ENCODE measurements at regions not wholly inside any gene's neighbourhood (a gene's known extent, or its start where the extent isn't known, plus 50 kb on each side); places are given as distances from the start of the nearest gene placed in this dataset.
"Not testable (repeated sequence)": the region's sequence is repeated elsewhere in the genome, so short reads cannot be mapped to it uniquely, and the experiment has no call there.

DNA sequence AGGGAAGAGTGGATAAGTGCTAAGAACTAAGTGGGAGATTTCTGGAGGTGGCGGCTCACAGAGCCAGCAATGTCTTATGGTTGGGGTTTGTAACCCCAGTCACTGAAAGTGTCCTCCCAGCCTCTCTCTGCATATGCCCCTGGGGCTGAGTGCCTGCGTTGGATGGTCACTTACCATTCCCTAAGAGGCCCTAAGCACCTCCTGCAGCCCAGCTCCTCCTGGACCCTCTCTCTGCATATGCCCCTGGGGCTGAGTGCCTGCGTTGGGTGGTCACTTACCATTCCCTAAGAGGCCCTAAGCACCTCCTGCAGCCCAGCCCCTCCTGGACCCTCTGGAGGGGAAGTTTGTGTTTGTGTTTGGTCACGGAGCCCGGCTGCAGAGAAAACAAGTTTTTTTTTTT is 425.8 kb downstream of the TMEM121 start:
- DNase-seq = no peak
- Histone ChIP-seq H3K36me3 (ENCODE audit: control insufficient read depth, insufficient read depth, low read length) (no peaks in the 10 kb centered on the region), H3K4me1 (ENCODE audit: control insufficient read depth, insufficient read depth, low read length, poor library complexity, severe bottlenecking) (no peaks in the 10 kb centered on the region), H3K4me3 (ENCODE audit: insufficient read depth, low read depth, low read length, poor library complexity, severe bottlenecking) (no peak overlapping the region), H3K27me3 (replicated peaks; ENCODE audit: control insufficient read depth, insufficient read depth, low read length, poor library complexity, severe bottlenecking) (no peaks in the 10 kb centered on the region), H3K9me3 (ENCODE audit: control insufficient read depth, low read length) (no peaks in the 10 kb centered on the region), H3K27ac (ENCODE audit: insufficient read depth, low read length, poor library complexity, severe bottlenecking) (no peak overlapping the region)

DNA sequence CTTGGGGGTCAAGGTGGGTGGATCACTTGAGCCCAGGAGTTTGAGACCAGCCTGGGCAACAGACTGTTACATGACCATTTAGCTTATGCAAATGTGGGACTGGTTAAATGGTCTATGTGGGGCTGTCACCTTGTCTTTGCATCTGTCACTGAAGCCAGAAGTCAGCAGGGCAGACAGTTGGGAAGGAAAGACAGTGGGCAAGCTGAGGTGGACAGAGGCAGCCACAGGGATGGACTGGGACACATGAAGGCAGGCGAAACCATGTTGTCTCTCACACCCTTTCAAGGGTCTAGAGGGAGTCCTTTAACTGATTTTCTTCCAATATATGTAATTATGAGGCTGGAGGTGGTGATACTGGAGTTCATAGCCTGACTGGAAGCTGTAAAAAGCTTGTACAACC is 426.4 kb downstream of the TMEM121 start:
- H3K4me3 ChIP-seq (ENCODE audit: insufficient read depth, low read depth, low read length, poor library complexity, severe bottlenecking) = no peak overlapping the region
- no peaks in the 10 kb centered on the region for H3K36me3 ChIP-seq (ENCODE audit: control insufficient read depth, insufficient read depth, low read length)
- H3K4me1 ChIP-seq (ENCODE audit: control insufficient read depth, insufficient read depth, low read length, poor library complexity, severe bottlenecking) = no peaks in the 10 kb centered on the region
- no peak for DNase-seq
- no peaks in the 10 kb centered on the region for H3K9me3 ChIP-seq (ENCODE audit: control insufficient read depth, low read length)
- no peaks in the 10 kb centered on the region for H3K27me3 ChIP-seq (replicated peaks; ENCODE audit: control insufficient read depth, insufficient read depth, low read length, poor library complexity, severe bottlenecking)
- no peak overlapping the region for H3K27ac ChIP-seq (ENCODE audit: insufficient read depth, low read length, poor library complexity, severe bottlenecking)

DNA sequence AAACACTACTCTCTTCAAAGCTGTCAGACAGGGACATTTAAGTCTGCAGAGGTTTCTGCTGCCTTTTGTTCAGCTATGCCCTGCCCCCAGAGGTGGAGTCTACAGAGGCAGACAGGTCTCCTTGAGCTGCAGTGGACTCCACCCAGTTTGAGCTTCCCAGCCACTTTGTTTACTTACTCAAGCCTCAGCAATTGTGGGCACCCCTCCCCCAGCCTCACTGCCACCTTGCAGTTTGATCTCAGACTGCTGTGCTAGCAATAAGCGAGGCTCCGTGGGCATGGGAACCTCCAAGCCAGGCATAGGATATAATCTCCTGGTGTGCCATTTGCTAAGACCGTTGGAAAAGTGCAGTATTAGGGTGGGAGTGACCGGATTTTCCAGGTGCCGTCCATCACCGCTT is 435.2 kb downstream of the TMEM121 start:
- not testable (repeated sequence) for H3K36me3 ChIP-seq (ENCODE audit: control insufficient read depth, insufficient read depth, low read length); H3K27me3 ChIP-seq (replicated peaks; ENCODE audit: control insufficient read depth, insufficient read depth, low read length, poor library complexity, severe bottlenecking); H3K9me3 ChIP-seq (ENCODE audit: control insufficient read depth, low read length); H3K27ac ChIP-seq (ENCODE audit: insufficient read depth, low read length, poor library complexity, severe bottlenecking); DNase-seq; H3K4me3 ChIP-seq (ENCODE audit: insufficient read depth, low read depth, low read length, poor library complexity, severe bottlenecking); H3K4me1 ChIP-seq (ENCODE audit: control insufficient read depth, insufficient read depth, low read length, poor library complexity, severe bottlenecking)

DNA sequence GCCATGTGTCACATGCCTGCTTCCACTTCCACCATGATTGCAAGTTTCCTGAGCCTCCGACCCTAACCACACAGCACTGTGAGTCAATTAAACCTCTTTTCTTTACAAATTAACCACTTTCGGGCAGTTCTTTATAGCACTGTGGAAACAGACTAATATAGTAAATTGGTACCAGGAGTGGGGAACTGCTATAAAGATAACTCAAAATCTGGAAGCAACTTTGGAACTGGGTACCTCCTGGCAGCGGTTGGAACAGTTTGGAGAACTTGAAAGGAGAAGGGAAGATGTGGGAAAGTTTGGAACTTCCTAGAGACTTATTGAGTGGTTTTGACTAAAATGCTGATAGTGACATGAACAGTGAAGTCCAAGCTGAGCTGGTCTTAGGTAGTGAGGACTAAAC is 436.1 kb downstream of the TMEM121 start:
- H3K9me3 ChIP-seq (ENCODE audit: control insufficient read depth, low read length) = no peaks in the 10 kb centered on the region

DNA sequence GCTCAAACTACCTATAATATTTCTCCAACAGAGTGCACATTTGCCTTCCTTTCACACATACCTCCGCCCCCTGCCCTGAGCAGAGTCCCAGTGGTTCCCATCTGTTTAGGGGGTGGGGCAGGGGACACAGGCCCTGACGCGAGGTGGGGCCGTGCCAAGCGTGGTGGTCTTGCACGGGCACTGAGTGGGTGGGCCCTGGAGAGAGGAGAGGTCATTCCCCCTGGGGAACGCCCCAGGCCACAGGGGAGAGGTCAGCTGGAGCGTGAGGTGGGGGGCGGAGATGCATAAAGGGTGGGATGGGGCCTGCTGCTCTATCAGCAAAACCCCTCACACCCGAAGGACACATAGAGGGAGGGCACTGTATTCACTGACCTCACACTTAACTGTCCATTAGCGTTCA is 441.9 kb downstream of the TMEM121 start:
- no peak for DNase-seq
- Histone ChIP-seq H3K4me3 (ENCODE audit: insufficient read depth, low read depth, low read length, poor library complexity, severe bottlenecking) (no peak overlapping the region), H3K9me3 (ENCODE audit: control insufficient read depth, low read length) (no peaks in the 10 kb centered on the region), H3K36me3 (ENCODE audit: control insufficient read depth, insufficient read depth, low read length) (no peaks in the 10 kb centered on the region), H3K27ac (ENCODE audit: insufficient read depth, low read length, poor library complexity, severe bottlenecking) (no peak overlapping the region), H3K27me3 (replicated peaks; ENCODE audit: control insufficient read depth, insufficient read depth, low read length, poor library complexity, severe bottlenecking) (no peaks in the 10 kb centered on the region), H3K4me1 (ENCODE audit: control insufficient read depth, insufficient read depth, low read length, poor library complexity, severe bottlenecking) (no peaks in the 10 kb centered on the region)

More for the DNA sequence above, 436.1 kb downstream of the TMEM121 start:
- no peak overlapping the region for H3K27ac ChIP-seq (ENCODE audit: insufficient read depth, low read length, poor library complexity, severe bottlenecking)
- DNase-seq = no peak
- no peaks in the 10 kb centered on the region for H3K27me3 ChIP-seq (replicated peaks; ENCODE audit: control insufficient read depth, insufficient read depth, low read length, poor library complexity, severe bottlenecking)
- H3K36me3 ChIP-seq (ENCODE audit: control insufficient read depth, insufficient read depth, low read length) = no peaks in the 10 kb centered on the region
- H3K4me1 ChIP-seq (ENCODE audit: control insufficient read depth, insufficient read depth, low read length, poor library complexity, severe bottlenecking) = no peaks in the 10 kb centered on the region
- no peak overlapping the region for H3K4me3 ChIP-seq (ENCODE audit: insufficient read depth, low read depth, low read length, poor library complexity, severe bottlenecking)

DNA sequence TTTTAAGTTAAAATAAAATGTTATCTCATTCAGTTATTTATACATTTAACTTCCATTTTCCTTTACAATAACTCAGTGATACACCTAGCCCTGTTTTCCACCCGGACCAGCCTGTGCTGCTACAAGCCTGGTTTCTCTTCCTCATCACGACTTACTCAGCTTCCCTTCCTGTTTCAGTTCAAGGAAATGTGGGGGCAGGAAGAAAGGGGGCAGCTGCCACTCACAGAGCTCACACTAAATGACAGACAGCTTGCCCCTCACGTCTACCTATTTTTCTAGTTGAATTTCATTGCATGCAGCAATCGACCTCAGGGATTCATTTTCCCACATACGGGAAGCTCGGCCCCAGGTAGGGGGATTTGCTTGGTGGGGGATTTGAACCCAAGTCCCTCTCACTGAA is 442.6 kb downstream of the TMEM121 start:
- H3K36me3 ChIP-seq (ENCODE audit: control insufficient read depth, insufficient read depth, low read length); H3K9me3 ChIP-seq (ENCODE audit: control insufficient read depth, low read length); H3K4me1 ChIP-seq (ENCODE audit: control insufficient read depth, insufficient read depth, low read length, poor library complexity, severe bottlenecking); H3K27ac ChIP-seq (ENCODE audit: insufficient read depth, low read length, poor library complexity, severe bottlenecking); H3K27me3 ChIP-seq (replicated peaks; ENCODE audit: control insufficient read depth, insufficient read depth, low read length, poor library complexity, severe bottlenecking); DNase-seq; H3K4me3 ChIP-seq (ENCODE audit: insufficient read depth, low read depth, low read length, poor library complexity, severe bottlenecking): not testable (repeated sequence)

DNA sequence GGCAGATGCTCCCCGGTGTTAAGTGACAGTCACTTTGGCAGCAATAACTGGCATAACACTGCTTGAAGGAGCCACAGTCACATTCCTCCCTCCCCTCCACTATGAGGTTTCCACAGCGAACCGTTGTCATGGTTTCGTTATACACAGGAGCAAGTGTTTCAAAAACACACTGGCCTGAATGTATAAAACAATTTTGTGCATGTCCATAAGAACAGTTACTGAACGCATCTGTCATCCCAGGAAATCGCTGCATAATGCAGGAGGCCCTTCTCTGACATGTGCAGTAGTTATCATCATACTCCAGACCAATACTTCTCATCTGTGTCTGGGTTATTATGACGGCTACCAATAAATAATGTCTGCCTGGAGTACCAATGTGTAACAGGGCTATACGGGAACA is 444.4 kb downstream of the TMEM121 start:
- DNase-seq; H3K9me3 ChIP-seq (ENCODE audit: control insufficient read depth, low read length); H3K4me3 ChIP-seq (ENCODE audit: insufficient read depth, low read depth, low read length, poor library complexity, severe bottlenecking); H3K36me3 ChIP-seq (ENCODE audit: control insufficient read depth, insufficient read depth, low read length); H3K27me3 ChIP-seq (replicated peaks; ENCODE audit: control insufficient read depth, insufficient read depth, low read length, poor library complexity, severe bottlenecking); H3K27ac ChIP-seq (ENCODE audit: insufficient read depth, low read length, poor library complexity, severe bottlenecking); H3K4me1 ChIP-seq (ENCODE audit: control insufficient read depth, insufficient read depth, low read length, poor library complexity, severe bottlenecking): not testable (repeated sequence)

DNA sequence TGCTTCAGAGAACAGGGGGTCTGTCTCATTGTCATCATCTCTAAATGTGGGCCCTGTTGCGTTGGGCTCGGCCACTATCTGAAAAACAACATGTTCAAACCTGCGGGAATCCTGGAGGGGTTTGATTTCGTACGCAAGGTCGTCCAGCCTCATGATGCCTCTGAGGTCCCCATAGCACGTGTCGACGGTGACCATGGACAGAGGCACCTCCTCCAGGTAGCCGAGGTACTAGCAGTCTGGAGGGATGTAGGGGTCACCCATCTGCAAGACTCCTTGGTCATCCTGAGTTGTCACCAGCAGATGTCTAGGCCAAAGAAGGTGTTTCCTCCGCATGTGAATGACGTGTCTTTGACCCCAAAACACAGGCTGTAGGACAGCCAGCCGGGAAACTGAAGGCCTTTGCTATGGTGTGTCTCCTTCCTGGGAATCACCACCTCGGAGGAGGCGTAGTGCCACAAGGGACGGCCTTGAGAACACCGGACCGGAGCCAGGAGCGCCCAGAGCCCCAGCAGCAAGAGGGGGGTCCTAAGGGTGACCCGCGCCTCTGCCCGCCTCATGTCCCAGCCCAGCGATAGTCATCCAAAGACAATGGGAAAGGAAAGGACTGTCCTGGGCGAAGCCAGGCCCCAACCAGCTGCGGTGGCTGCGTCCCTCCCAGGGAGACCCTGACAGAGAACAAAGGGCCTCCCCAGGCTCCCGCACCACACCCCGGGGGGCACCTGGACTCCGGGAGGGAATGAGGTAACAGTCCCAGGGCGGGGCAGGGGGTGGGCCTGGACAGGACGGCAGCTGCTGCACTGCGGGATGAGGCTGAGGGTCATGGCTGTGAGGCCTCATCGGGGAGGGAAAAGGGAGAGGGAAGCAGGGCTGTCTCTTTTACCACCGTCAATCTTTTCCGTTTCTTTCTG is 445.5 kb downstream of the TMEM121 start:
- Histone ChIP-seq H3K36me3 (ENCODE audit: control insufficient read depth, insufficient read depth, low read length) (no peaks in the 10 kb centered on the region), H3K27ac (ENCODE audit: insufficient read depth, low read length, poor library complexity, severe bottlenecking) (no peak overlapping the region), H3K27me3 (replicated peaks; ENCODE audit: control insufficient read depth, insufficient read depth, low read length, poor library complexity, severe bottlenecking) (no peaks in the 10 kb centered on the region), H3K9me3 (ENCODE audit: control insufficient read depth, low read length) (no peaks in the 10 kb centered on the region), H3K4me3 (ENCODE audit: insufficient read depth, low read depth, low read length, poor library complexity, severe bottlenecking) (no peak overlapping the region), H3K4me1 (ENCODE audit: control insufficient read depth, insufficient read depth, low read length, poor library complexity, severe bottlenecking) (no peaks in the 10 kb centered on the region)
- DNase-seq = no peak

DNA sequence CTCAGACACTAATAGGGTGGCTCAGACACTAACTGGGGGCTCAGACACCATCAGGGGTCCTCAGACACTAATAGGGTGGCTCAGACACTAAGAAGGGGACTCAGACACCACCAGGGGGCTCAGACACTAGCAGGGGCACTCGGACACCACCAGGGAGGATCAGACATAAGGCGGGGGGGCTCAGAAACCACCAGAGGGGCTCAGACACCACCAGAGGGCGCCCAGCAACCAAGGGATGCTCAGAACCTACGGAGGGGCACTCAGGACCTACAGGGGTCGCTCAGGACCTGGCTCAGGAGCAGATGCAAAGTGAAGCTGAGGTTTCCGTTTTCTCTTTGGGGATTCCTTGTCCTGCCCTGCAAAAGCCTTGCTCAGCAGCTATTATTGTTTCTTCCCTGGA is 448.5 kb downstream of the TMEM121 start:
- Histone ChIP-seq H3K4me1 (ENCODE audit: control insufficient read depth, insufficient read depth, low read length, poor library complexity, severe bottlenecking) (no peaks in the 10 kb centered on the region), H3K27ac (ENCODE audit: insufficient read depth, low read length, poor library complexity, severe bottlenecking) (no peak overlapping the region), H3K36me3 (ENCODE audit: control insufficient read depth, insufficient read depth, low read length) (no peaks in the 10 kb centered on the region), H3K9me3 (ENCODE audit: control insufficient read depth, low read length) (no peaks in the 10 kb centered on the region), H3K4me3 (ENCODE audit: insufficient read depth, low read depth, low read length, poor library complexity, severe bottlenecking) (no peak overlapping the region), H3K27me3 (replicated peaks; ENCODE audit: control insufficient read depth, insufficient read depth, low read length, poor library complexity, severe bottlenecking) (no peaks in the 10 kb centered on the region)
- DNase-seq = peak; percentile 31 to 53 (median 46)

DNA sequence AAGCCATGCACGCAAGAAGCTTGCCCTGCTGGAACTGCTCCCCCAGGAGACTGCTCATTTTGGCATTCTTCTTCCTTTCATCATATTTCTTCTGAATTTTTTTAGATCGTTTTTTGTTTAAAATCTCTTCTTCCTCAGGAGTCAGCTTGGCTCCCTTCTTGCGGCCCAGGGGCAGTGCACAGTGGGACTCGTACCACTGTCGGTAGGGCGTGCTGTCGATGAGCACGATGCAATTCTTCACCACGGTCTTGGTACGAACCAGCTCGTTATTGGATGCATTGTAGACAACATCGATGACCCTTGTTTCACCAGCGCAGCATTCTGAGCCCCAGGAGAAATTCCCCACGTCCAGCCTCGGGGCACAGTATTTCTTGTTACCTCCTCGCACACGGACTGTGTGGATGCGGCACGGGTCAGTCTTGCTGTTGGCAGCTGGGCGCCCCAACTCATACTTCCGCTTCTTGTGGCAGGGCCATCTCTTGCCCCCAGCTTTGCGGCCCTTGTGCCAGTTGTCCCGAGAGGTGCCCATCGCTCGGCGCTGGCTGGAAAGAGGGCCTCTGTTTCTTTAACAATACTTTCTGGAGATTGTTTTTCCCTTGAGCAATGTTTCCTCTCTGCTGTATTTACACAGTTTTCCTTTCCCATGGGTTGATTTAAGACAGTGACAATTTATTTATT is 452.4 kb downstream of the TMEM121 start:
- no peak overlapping the region for H3K4me3 ChIP-seq (ENCODE audit: insufficient read depth, low read depth, low read length, poor library complexity, severe bottlenecking)
- no peaks in the 10 kb centered on the region for H3K9me3 ChIP-seq (ENCODE audit: control insufficient read depth, low read length)
- H3K27ac ChIP-seq (ENCODE audit: insufficient read depth, low read length, poor library complexity, severe bottlenecking) = no peak overlapping the region
- DNase-seq = no peak
- peaks cover 13% of the 10 kb centered on the region for H3K4me1 ChIP-seq (ENCODE audit: control insufficient read depth, insufficient read depth, low read length, poor library complexity, severe bottlenecking)
- no peaks in the 10 kb centered on the region for H3K36me3 ChIP-seq (ENCODE audit: control insufficient read depth, insufficient read depth, low read length)
- no peaks in the 10 kb centered on the region for H3K27me3 ChIP-seq (replicated peaks; ENCODE audit: control insufficient read depth, insufficient read depth, low read length, poor library complexity, severe bottlenecking)

Data from effector memory CD4-positive, alpha-beta T cell (primary cell).